ENCODE measurements at regions not wholly inside any gene's neighbourhood (a gene's known extent, or its start where the extent isn't known, plus 50 kb on each side); places are given as distances from the start of the nearest gene placed in this dataset.

- H3K4me3 ChIP-seq (ENCODE audit: low read depth, low read length), result no peak overlapping the region
- no peak for DNase-seq (ENCODE audit: low read depth)
- H3K36me3 ChIP-seq (ENCODE audit: control insufficient read depth, insufficient read depth, low read length), result no peaks in the 10 kb centered on the region
- TF ChIP-seq, protein P1, sequence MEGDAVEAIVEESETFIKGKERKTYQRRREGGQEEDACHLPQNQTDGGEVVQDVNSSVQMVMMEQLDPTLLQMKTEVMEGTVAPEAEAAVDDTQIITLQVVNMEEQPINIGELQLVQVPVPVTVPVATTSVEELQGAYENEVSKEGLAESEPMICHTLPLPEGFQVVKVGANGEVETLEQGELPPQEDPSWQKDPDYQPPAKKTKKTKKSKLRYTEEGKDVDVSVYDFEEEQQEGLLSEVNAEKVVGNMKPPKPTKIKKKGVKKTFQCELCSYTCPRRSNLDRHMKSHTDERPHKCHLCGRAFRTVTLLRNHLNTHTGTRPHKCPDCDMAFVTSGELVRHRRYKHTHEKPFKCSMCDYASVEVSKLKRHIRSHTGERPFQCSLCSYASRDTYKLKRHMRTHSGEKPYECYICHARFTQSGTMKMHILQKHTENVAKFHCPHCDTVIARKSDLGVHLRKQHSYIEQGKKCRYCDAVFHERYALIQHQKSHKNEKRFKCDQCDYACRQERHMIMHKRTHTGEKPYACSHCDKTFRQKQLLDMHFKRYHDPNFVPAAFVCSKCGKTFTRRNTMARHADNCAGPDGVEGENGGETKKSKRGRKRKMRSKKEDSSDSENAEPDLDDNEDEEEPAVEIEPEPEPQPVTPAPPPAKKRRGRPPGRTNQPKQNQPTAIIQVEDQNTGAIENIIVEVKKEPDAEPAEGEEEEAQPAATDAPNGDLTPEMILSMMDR (IDR thresholded peaks at IDR 0.05; ENCODE audit: insufficient read depth, low read depth, low read length), result no peak
- H3K27me3 ChIP-seq (ENCODE audit: control insufficient read depth, insufficient read depth, low read length), result no peaks in the 10 kb centered on the region
- CTCF ChIA-PET, result interaction anchor here (1.1 kb wide), 1 partner anchor 8 kb away, joined by 3 read pairs; no protein-coding TSS in a partner anchor
- POLR2A ChIA-PET, result no interaction called here
These were observed 231.5 kb upstream of the TCF4 start for GRCh38 chr18:55819448-55819847.

DNA sequence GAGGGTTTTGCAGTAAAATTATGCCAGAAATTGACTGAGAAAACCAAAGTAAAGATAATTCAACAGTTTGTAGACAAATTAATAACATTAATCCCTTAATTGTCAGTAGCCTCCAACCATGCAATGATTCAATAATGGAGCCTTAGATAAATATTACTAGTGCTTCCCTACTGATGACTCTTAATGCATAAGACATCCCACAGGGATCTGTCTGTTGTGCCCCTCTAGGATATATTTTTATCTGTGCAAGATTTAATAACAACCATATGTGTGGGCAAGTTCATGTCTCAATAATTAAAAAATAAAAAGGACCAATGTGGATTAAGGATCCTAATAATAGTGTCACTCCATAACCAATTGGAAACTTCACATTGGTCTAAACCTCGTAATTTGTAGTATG, 230.3 kb upstream of the TCF4 start:
- TF ChIP-seq, protein P1 (IDR thresholded peaks at IDR 0.05; ENCODE audit: insufficient read depth, low read depth, low read length), result no peak

DNA sequence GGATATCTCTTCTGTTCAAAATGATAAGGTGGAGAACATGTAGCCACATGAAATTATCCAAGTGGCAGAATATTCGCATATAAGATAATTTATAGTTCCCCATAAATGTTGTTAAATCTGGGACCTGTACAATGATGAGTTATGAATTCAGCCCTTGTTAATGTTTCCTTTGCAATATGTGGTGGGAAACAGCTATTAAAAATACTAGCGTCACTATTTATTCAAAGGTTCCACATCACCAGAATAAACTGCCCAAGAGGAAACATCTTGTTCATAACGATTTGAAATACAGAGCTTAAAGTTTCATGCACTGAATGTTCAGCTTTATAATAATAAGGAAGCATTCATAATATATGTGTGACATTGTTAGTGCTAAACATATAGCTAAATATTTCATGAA, 223.9 kb upstream of the TCF4 start:
- no peak for DNase-seq (ENCODE audit: low read depth)
- Histone ChIP-seq H3K27me3 (ENCODE audit: control insufficient read depth, insufficient read depth, low read length) (no peaks in the 10 kb centered on the region), H3K4me3 (ENCODE audit: low read depth, low read length) (no peak overlapping the region), H3K36me3 (ENCODE audit: control insufficient read depth, insufficient read depth, low read length) (no peaks in the 10 kb centered on the region)
- TF ChIP-seq, protein P1 (IDR thresholded peaks at IDR 0.05; ENCODE audit: insufficient read depth, low read depth, low read length), result no peak
- ChIA-PET CTCF (interaction anchor here (0.6 kb wide), 1 partner anchor 437 kb away, joined by 3 read pairs; no protein-coding TSS in a partner anchor), POLR2A (no interaction called here)

More for the DNA sequence above, 230.3 kb upstream of the TCF4 start:
- CTCF ChIA-PET, result interaction anchor here (1.1 kb wide), 1 partner anchor 10 kb away, joined by 3 read pairs; no protein-coding TSS in a partner anchor
- Histone ChIP-seq H3K36me3 (ENCODE audit: control insufficient read depth, insufficient read depth, low read length) (no peaks in the 10 kb centered on the region), H3K4me3 (ENCODE audit: low read depth, low read length) (no peak overlapping the region), H3K27me3 (ENCODE audit: control insufficient read depth, insufficient read depth, low read length) (no peaks in the 10 kb centered on the region)
- DNase-seq (ENCODE audit: low read depth), result no peak
- POLR2A ChIA-PET, result no interaction called here

DNA sequence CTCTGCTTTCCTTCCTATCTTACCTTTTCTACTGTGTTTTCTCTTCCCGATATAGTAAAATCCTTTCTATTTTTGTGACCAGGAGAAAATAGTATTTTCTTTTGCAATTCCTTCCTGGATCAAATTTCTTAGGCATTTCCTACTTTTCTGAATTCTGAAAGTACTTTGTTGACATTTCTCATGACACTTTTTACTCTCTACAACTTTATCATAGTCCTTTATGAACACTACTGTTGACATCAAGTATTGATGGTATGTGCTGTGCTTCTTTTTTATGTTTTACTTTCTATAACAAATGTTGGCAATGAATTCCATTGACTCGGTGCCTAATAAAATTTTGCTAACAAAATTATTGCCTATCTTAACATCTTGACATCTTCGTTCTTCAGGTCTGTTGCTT, 217.7 kb upstream of the TCF4 start:
- DNase-seq (ENCODE audit: low read depth), result no peak
- Histone ChIP-seq H3K36me3 (ENCODE audit: control insufficient read depth, insufficient read depth, low read length) (no peaks in the 10 kb centered on the region), H3K4me3 (ENCODE audit: low read depth, low read length) (no peak overlapping the region), H3K27me3 (ENCODE audit: control insufficient read depth, insufficient read depth, low read length) (no peaks in the 10 kb centered on the region)
- ChIA-PET POLR2A (no interaction called here), CTCF (interaction anchor here (1.3 kb wide), 1 partner anchor 16 kb away, joined by 3 read pairs; no protein-coding TSS in a partner anchor)
- TF ChIP-seq, protein P1 (IDR thresholded peaks at IDR 0.05; ENCODE audit: insufficient read depth, low read depth, low read length), result no peak

DNA sequence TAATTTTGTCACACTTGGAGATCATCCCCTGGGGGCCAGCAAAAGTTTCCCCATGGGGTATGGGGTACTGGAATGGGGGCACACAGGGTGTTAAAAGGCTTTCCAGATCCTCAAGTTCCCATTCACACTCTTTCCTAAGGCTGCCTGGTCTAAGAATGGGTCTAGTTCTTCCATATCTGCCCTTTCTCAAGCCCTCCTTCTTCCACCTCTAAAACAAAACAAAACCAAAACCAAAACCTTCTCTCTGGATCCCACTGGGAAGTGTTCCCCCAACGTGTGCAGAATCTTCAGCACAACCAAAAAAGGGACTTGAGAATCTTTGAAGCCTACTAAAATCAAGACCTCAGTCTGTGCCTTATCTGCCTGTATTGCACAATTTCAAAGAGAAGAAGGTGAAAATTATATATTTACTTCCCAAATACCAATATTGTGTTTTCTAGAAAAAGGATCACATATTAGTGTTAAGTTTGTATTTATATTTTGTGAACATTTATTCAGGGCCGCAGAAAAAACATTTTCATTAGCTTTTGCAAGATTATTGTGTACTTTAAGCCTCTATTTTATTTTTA, 207.2 kb upstream of the TCF4 start:
- no peaks in the 10 kb centered on the region for H3K27me3 ChIP-seq (ENCODE audit: control insufficient read depth, insufficient read depth, low read length)
- H3K4me3 ChIP-seq (ENCODE audit: low read depth, low read length), result no peak overlapping the region
- TF ChIP-seq, protein P1 (IDR thresholded peaks at IDR 0.05; ENCODE audit: insufficient read depth, low read depth, low read length), result no peak
- no peaks in the 10 kb centered on the region for H3K36me3 ChIP-seq (ENCODE audit: control insufficient read depth, insufficient read depth, low read length)
- no peak for DNase-seq (ENCODE audit: low read depth)
- ChIA-PET POLR2A (no interaction called here), CTCF (interaction anchor here (1.5 kb wide), 1 partner anchor 14 kb away, joined by 3 read pairs; no protein-coding TSS in a partner anchor)
